KMS-11 (cell line): ENCODE measurements at regions not wholly inside any gene's neighbourhood (a gene's known extent, or its start where the extent isn't known, plus 50 kb on each side); places are given as distances from the start of the nearest gene placed in this dataset.

Experiments used
- H2AFZ ChIP-seq: fragments of 200-600 bp; sonication (generic); 2 replicates; pipeline ENCODE4 v1.6.1; 2016; ENCODE audit warnings: antibody characterized with exemption, mixed run types, low read depth
- H3K27ac ChIP-seq: fragments of 200-600 bp; sonication (generic); 2 replicates; pipeline ENCODE4 v1.6.1; 2016; ENCODE audit warnings: mild to moderate bottlenecking, mixed run types
- H3K27me3 ChIP-seq: fragments of 200-600 bp; sonication (generic); 2 replicates; pipeline ENCODE4 v1.6.1; 2017; ENCODE audit warnings: mild to moderate bottlenecking, low read depth, mixed run types, moderate library complexity; ENCODE audit not compliant: insufficient read depth
- H3K36me3 ChIP-seq: fragments of 200-600 bp; sonication (generic); 2 replicates; pipeline ENCODE4 v1.6.1; 2017; ENCODE audit warnings: mild to moderate bottlenecking, mixed run types; ENCODE audit not compliant: insufficient read depth
- H3K4me1 ChIP-seq: fragments of 200-600 bp; sonication (generic); 2 replicates; pipeline ENCODE4 v1.6.1; 2016; ENCODE audit warnings: mild to moderate bottlenecking, low read depth, mixed run types; ENCODE audit not compliant: poor library complexity, severe bottlenecking
- H3K4me2 ChIP-seq: fragments of 200-600 bp; sonication (generic); 2 replicates; pipeline ENCODE4 v1.7.0; 2016; ENCODE audit warnings: mild to moderate bottlenecking, mixed run types
- H3K4me3 ChIP-seq: fragments of 200-600 bp; sonication (generic); IDR thresholded peaks from 2 replicates; pipeline ENCODE4 v1.6.1; 2017; ENCODE audit warnings: low read depth, low read length, mixed read lengths; ENCODE audit not compliant: insufficient read depth
- H3K79me2 ChIP-seq: fragments of 200-600 bp; sonication (generic); 2 replicates; pipeline ENCODE4 v1.6.1; 2016; ENCODE audit warnings: low read depth, mixed run types; ENCODE audit not compliant: insufficient read depth
- H3K9ac ChIP-seq: fragments of 200-600 bp; sonication (generic); 2 replicates; pipeline ENCODE4 v1.6.1; 2016; ENCODE audit warnings: mild to moderate bottlenecking, mixed run types
- H4K20me1 ChIP-seq: fragments of 200-600 bp; sonication (generic); 2 replicates; pipeline ENCODE4 v1.6.1; 2016; ENCODE audit warnings: mild to moderate bottlenecking, mixed run types; ENCODE audit not compliant: insufficient read depth
- CTCF ChIP-seq: fragments of 200-600 bp; sonication (generic); conservative IDR thresholded peaks from 2 replicates; pipeline ENCODE4 v1.6.1; 2017; ENCODE audit warnings: low read depth, mild to moderate bottlenecking, antibody characterized with exemption, low read length, moderate library complexity, mixed read lengths

GRCh38 chr17:70336411-70336810 lies 167.1 kb downstream of the KCNJ2 start:
- Histone ChIP-seq H3K9ac (no peak overlapping the region), H3K4me3 (no peak overlapping the region), H3K36me3 (no peaks in the 10 kb centered on the region), H3K4me1 (no peaks in the 10 kb centered on the region), H4K20me1 (no peaks in the 10 kb centered on the region), H3K4me2 (no peak overlapping the region), H3K27ac (no peak overlapping the region), H3K79me2 (no peaks in the 10 kb centered on the region), H2AFZ (no peak overlapping the region), H3K27me3 (no peaks in the 10 kb centered on the region)
- TF ChIP-seq CTCF = no peak

- no peaks in the 10 kb centered on the region for H3K36me3 ChIP-seq
- no peak overlapping the region for H3K4me3 ChIP-seq
- H3K27ac ChIP-seq = no peak overlapping the region
- H3K4me1 ChIP-seq = peaks cover 8% of the 10 kb centered on the region
- H4K20me1 ChIP-seq = no peaks in the 10 kb centered on the region
- H3K27me3 ChIP-seq = no peaks in the 10 kb centered on the region
- H3K9ac ChIP-seq = no peak overlapping the region
- no peak overlapping the region for H3K4me2 ChIP-seq
- no peak overlapping the region for H2AFZ ChIP-seq
- no peak for TF ChIP-seq CTCF
- H3K79me2 ChIP-seq = no peaks in the 10 kb centered on the region
These were observed 169.6 kb downstream of the KCNJ2 start for GRCh38 chr17:70338946-70339354.

GRCh38 chr17:70343114-70343513 lies 173.8 kb downstream of the KCNJ2 start:
- no peak for TF ChIP-seq CTCF
- Histone ChIP-seq H3K9ac (no peak overlapping the region), H3K4me2 (no peak overlapping the region), H3K27me3 (no peaks in the 10 kb centered on the region), H2AFZ (no peak overlapping the region), H3K79me2 (no peaks in the 10 kb centered on the region), H3K27ac (no peak overlapping the region), H4K20me1 (no peaks in the 10 kb centered on the region), H3K4me3 (no peak overlapping the region), H3K36me3 (no peaks in the 10 kb centered on the region), H3K4me1 (peaks cover 19% of the 10 kb centered on the region)

- Histone ChIP-seq H3K79me2 (no peaks in the 10 kb centered on the region), H3K4me3 (no peak overlapping the region), H3K9ac (peak overlapping the region; percentile 31; the same call in 1 of the 2 replicates), H4K20me1 (no peaks in the 10 kb centered on the region), H3K36me3 (no peaks in the 10 kb centered on the region), H2AFZ (peak overlapping the region; percentile 62), H3K4me1 (peaks cover 19% of the 10 kb centered on the region), H3K4me2 (peak overlapping the region; percentile 84), H3K27ac (peak overlapping the region; percentile 50), H3K27me3 (no peaks in the 10 kb centered on the region)
- TF ChIP-seq CTCF = no peak
These were observed 175.2 kb downstream of the KCNJ2 start for GRCh38 chr17:70344386-70345060.
